Liver (tissue), 8 donors: ENCODE measurements at regions not wholly inside any gene's neighbourhood (a gene's known extent, or its start where the extent isn't known, plus 50 kb on each side); places are given as distances from the start of the nearest gene placed in this dataset.

ENCODE experiments used
- DNase-seq: peaks from one replicate; pipeline ENCODE4 v3.0.0-alpha.2; 2017; ENCODE audit warnings: low spot score
- H3K27ac ChIP-seq, 2 donors: one replicate each; pipeline ENCODE4 v1.7.0; 2013; ENCODE audit warnings: inconsistent platforms in 2 of 2, low read length in 2 of 2, control low read depth in 1 of 2, low read depth in 1 of 2, mild to moderate bottlenecking in 1 of 2
- H3K27me3 ChIP-seq, 4 donors: one replicate each; pipeline versions ENCODE4 v1.6.1 to v1.7.0; 2013; ENCODE audit warnings: low read length in 3 of 4, inconsistent platforms in 1 of 4, mild to moderate bottlenecking in 1 of 4, moderate library complexity in 1 of 4; ENCODE audit not compliant: control insufficient read depth in 4 of 4, insufficient read depth in 4 of 4
- H3K36me3 ChIP-seq, 4 donors: one replicate each; pipeline versions ENCODE4 v1.6.1 to v1.7.0; 2013; ENCODE audit warnings: low read length in 3 of 4, mild to moderate bottlenecking in 3 of 4, low read depth in 1 of 4, moderate library complexity in 1 of 4; ENCODE audit not compliant: control insufficient read depth in 4 of 4, insufficient read depth in 3 of 4
- H3K4me1 ChIP-seq, 4 donors: one replicate each; pipeline versions ENCODE4 v1.6.1 to v1.7.0; 2013; ENCODE audit warnings: low read length in 3 of 4, mild to moderate bottlenecking in 3 of 4, moderate library complexity in 1 of 4; ENCODE audit not compliant: control insufficient read depth in 4 of 4, insufficient read depth in 4 of 4
- H3K4me3 ChIP-seq, 3 donors: one replicate each; pipeline versions ENCODE4 v1.6.1 to v1.7.0; 2013; ENCODE audit warnings: low read length in 3 of 3, control low read depth in 1 of 3, low read depth in 1 of 3, mild to moderate bottlenecking in 1 of 3
- H3K9ac ChIP-seq, 2 donors: one replicate each; pipeline ENCODE4 v1.7.0; 2013; ENCODE audit warnings: low read length in 2 of 2, mild to moderate bottlenecking in 2 of 2, moderate library complexity in 2 of 2, control low read depth in 1 of 2, low read depth in 1 of 2
- H3K9me3 ChIP-seq, 4 donors: one replicate each; pipeline versions ENCODE4 v1.6.1 to v1.7.0; 2013; ENCODE audit warnings: low read length in 3 of 4; ENCODE audit not compliant: control insufficient read depth in 4 of 4
- ATF3 ChIP-seq: IDR thresholded peaks from 2 replicates; pipeline ENCODE4 v1.6.1; 2016; ENCODE audit warnings: antibody characterized with exemption
- EGR1 ChIP-seq, 2 donors: IDR thresholded peaks; 2 replicates each; pipeline ENCODE4 v1.6.1; 2016 to 2018; ENCODE audit warnings: antibody characterized with exemption in 2 of 2, low read depth in 2 of 2
- FOXA2 ChIP-seq: IDR thresholded peaks from 2 replicates; pipeline ENCODE4 v1.6.1; 2016; ENCODE audit warnings: antibody characterized with exemption
- GABPA ChIP-seq, 2 donors: IDR thresholded peaks in 1 of 2; conservative IDR thresholded peaks in 1 of 2; 2 replicates each; pipeline ENCODE4 v1.6.1; 2016; ENCODE audit warnings: antibody characterized with exemption in 2 of 2, mild to moderate bottlenecking in 1 of 2, moderate library complexity in 1 of 2
- HNF4A ChIP-seq, 2 donors: conservative IDR thresholded peaks; 2 replicates each; pipeline ENCODE4 v1.6.1; 2016; ENCODE audit warnings: antibody characterized with exemption in 2 of 2, mild to moderate bottlenecking in 2 of 2
- HNF4G ChIP-seq: IDR thresholded peaks from 2 replicates; pipeline ENCODE4 v1.6.1; 2016; ENCODE audit warnings: antibody characterized with exemption
- JUND ChIP-seq, 2 donors: IDR thresholded peaks; 2 replicates each; pipeline ENCODE4 v1.6.1; 2016; ENCODE audit warnings: antibody characterized with exemption in 2 of 2
- MAX ChIP-seq: IDR thresholded peaks from 2 replicates; pipeline ENCODE4 v1.6.1; 2016; ENCODE audit warnings: antibody characterized with exemption
- NR2F2 ChIP-seq: IDR thresholded peaks from 2 replicates; pipeline ENCODE4 v1.6.1; 2016; ENCODE audit warnings: antibody characterized with exemption
- RAD21 ChIP-seq, 2 donors: IDR thresholded peaks; 2 replicates each; pipeline ENCODE4 v1.6.1; 2016; ENCODE audit warnings: antibody characterized with exemption in 2 of 2, mild to moderate bottlenecking in 2 of 2
- SP1 ChIP-seq: IDR thresholded peaks from 2 replicates; pipeline ENCODE4 v1.6.1; 2018; ENCODE audit warnings: antibody characterized with exemption, mild to moderate bottlenecking
- YY1 ChIP-seq: IDR thresholded peaks from 2 replicates; pipeline ENCODE4 v1.6.1; 2016; ENCODE audit warnings: antibody characterized with exemption, mild to moderate bottlenecking
- WGBS: extraction: QIAGEN DNeasy Blood & Tissue Kit; methylation state at CpG from one replicate; pipeline ENCODE4 v1.1.7; 2013; 5-methylcytosine and 5-hydroxymethylcytosine counted together
- TF ChIP-seq, protein P1 (sequence below): fragments of 150-350 bp; IDR thresholded peaks from 2 replicates; pipeline ENCODE4 v1.5.1; 2017; ENCODE audit warnings: improper control_type of control experiment, low read depth, low read length; ENCODE audit not compliant: missing input control
- TF ChIP-seq, protein P2 (sequence below): IDR thresholded peaks from 2 replicates; pipeline ENCODE4 v1.6.1; 2016; ENCODE audit warnings: antibody characterized with exemption, mild to moderate bottlenecking
- donor health status: healthy.
- donor health status: healthy.
- donor health status: healthy.
- donor health status: healthy.
- donor health status: healthy.

DNA sequence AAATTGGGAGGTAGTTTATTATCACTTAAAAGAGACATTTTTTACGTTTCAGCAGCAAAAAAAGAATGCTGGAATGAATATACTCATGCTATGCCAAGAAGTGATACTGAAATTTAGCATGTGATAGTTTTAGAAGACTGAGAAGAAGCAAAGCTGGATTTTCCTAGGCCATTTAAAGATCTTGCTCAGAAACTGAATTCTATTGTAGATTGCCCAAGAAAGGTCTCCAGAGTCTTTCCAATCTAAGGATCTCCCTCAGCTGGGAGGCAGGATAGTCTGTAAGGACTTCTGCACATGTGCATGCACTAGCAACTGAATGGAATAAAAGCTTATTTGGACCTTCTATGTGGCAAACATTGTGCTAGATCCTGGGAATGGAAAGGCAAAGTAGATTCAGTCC is 334.5 kb downstream of the DTWD2 start (continued):
- TF ChIP-seq, protein P1, sequence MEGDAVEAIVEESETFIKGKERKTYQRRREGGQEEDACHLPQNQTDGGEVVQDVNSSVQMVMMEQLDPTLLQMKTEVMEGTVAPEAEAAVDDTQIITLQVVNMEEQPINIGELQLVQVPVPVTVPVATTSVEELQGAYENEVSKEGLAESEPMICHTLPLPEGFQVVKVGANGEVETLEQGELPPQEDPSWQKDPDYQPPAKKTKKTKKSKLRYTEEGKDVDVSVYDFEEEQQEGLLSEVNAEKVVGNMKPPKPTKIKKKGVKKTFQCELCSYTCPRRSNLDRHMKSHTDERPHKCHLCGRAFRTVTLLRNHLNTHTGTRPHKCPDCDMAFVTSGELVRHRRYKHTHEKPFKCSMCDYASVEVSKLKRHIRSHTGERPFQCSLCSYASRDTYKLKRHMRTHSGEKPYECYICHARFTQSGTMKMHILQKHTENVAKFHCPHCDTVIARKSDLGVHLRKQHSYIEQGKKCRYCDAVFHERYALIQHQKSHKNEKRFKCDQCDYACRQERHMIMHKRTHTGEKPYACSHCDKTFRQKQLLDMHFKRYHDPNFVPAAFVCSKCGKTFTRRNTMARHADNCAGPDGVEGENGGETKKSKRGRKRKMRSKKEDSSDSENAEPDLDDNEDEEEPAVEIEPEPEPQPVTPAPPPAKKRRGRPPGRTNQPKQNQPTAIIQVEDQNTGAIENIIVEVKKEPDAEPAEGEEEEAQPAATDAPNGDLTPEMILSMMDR = no peak
- TF ChIP-seq ATF3 (no peak), YY1 (no peak)

DNA sequence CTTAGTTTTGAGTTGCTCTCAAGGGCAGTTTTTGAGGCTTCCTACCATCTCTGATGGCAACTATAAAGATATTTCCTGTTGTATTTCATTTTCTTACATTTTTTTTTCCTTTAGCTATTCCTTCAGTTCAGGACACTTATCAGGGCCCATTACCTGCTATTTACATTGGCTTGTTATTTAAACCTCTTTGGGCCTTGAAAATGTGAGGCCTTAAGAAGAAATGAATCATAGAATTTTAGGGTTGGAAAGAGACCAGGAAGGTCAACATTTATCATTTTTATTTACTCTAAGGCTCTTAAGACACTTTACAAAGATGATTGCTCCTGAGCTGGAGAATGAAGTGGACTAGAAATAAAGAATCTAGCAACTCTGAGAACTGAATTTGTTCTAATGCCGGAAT is 335.2 kb downstream of the DTWD2 start:
- Histone ChIP-seq H3K9ac (no peak overlapping the region), H3K36me3 (no peaks in the 10 kb centered on the region), H3K27ac (no peak overlapping the region), H3K4me3 (no peak overlapping the region), H3K4me1 (peaks cover 0 to 6% (median 5%) of the 10 kb centered on the region in 4 donors), H3K9me3 (peaks cover 0 to 13% (median 5%) of the 10 kb centered on the region in 4 donors), H3K27me3 (no peaks in the 10 kb centered on the region)
- DNase-seq = no peak
- TF ChIP-seq HNF4A (conservative IDR thresholded peaks at IDR 0.05) (no peak), ATF3 (no peak), YY1 (no peak), HNF4G (no peak), MAX (no peak), EGR1 (IDR thresholded peaks at IDR 0.05; ENCODE audit: low read depth in 2 of 2) (no peak), GABPA (IDR thresholded peaks at IDR 0.05 in 1 of 2, conservative IDR thresholded peaks at IDR 0.05 in 1 of 2) (no peak)
- TF ChIP-seq, protein P2, sequence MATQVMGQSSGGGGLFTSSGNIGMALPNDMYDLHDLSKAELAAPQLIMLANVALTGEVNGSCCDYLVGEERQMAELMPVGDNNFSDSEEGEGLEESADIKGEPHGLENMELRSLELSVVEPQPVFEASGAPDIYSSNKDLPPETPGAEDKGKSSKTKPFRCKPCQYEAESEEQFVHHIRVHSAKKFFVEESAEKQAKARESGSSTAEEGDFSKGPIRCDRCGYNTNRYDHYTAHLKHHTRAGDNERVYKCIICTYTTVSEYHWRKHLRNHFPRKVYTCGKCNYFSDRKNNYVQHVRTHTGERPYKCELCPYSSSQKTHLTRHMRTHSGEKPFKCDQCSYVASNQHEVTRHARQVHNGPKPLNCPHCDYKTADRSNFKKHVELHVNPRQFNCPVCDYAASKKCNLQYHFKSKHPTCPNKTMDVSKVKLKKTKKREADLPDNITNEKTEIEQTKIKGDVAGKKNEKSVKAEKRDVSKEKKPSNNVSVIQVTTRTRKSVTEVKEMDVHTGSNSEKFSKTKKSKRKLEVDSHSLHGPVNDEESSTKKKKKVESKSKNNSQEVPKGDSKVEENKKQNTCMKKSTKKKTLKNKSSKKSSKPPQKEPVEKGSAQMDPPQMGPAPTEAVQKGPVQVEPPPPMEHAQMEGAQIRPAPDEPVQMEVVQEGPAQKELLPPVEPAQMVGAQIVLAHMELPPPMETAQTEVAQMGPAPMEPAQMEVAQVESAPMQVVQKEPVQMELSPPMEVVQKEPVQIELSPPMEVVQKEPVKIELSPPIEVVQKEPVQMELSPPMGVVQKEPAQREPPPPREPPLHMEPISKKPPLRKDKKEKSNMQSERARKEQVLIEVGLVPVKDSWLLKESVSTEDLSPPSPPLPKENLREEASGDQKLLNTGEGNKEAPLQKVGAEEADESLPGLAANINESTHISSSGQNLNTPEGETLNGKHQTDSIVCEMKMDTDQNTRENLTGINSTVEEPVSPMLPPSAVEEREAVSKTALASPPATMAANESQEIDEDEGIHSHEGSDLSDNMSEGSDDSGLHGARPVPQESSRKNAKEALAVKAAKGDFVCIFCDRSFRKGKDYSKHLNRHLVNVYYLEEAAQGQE = no peak
- 90% methylated on average over 1 of the region's 1 CpG for WGBS

DNA sequence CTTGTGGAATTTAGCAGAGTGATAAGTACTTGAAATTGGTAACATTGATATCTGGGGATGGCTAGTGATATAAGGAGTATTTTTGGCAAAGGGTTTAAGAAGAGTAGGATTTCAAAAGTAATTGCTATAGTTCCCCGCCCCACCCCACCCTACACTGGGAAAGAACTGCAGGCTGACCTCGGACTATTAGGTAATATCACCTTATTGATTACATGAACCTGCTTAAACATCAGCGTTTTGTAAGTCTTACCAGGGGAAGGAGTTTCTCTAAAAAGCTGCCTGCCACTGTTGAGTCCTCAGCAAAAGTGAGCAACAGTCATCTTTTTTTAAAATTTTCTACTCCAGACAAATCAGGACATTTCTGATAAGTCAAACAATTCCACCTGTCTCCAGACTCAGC is 337.3 kb downstream of the DTWD2 start:
- H3K9me3 ChIP-seq = no peaks in the 10 kb centered on the region
- DNase-seq = no peak
- H3K27me3 ChIP-seq = no peaks in the 10 kb centered on the region
- no peak overlapping the region for H3K9ac ChIP-seq
- TF ChIP-seq FOXA2 = no peak
- no peak for TF ChIP-seq JUND (IDR thresholded peaks at IDR 0.05)
- no peak for TF ChIP-seq HNF4A (conservative IDR thresholded peaks at IDR 0.05)
- TF ChIP-seq SP1 = no peak
- no peak for TF ChIP-seq RAD21 (IDR thresholded peaks at IDR 0.05)
- no peak for TF ChIP-seq NR2F2
- no peak overlapping the region for H3K27ac ChIP-seq
- peaks cover 0 to 6% (median 5%) of the 10 kb centered on the region in 4 donors for H3K4me1 ChIP-seq
- WGBS = 30% methylated on average over 3 of the region's 3 CpGs
- no peaks in the 10 kb centered on the region for H3K36me3 ChIP-seq
- H3K4me3 ChIP-seq = no peak overlapping the region
